H1 (cell line): ENCODE measurements at regions not wholly inside any gene's neighbourhood (a gene's known extent, or its start where the extent isn't known, plus 50 kb on each side); places are given as distances from the start of the nearest gene placed in this dataset.
A peak's percentile ranks its signal among the peaks of the same experiment; 100 is the strongest.

ENCODE experiments used
- CTCF ChIA-PET: fragments of 300-600 bp; sonication (Branson Sonifier 250); formaldehyde crosslinking; loops from one replicate; lab custom pipeline; 2021; ENCODE audit not compliant: partially characterized antibody; lab: Charles Lee
- POLR2A ChIA-PET: fragments of 300-600 bp; sonication (Branson Sonifier 250); formaldehyde crosslinking; loops from one replicate; lab custom pipeline; 2021; ENCODE audit warnings: inconsistent platforms; ENCODE audit not compliant: partially characterized antibody; lab: Charles Lee
- DNase-seq, 2 experiments: peaks; one replicate each; pipeline versions ENCODE4 v3.0.0 to v3.0.0-alpha.2; 2010 to 2022; ENCODE audit warnings: low spot score in 2 of 2, low read depth in 1 of 2, mixed read lengths in 1 of 2
- FAIRE-seq: peaks from 2 replicates; lab custom pipeline; 2011; peaks lifted over from hg19 to GRCh38; lab: Jason Lieb, UNC
- H2AFZ ChIP-seq: 2 replicates; pipeline ENCODE4 v1.8.1; 2012; ENCODE audit warnings: low read length, inconsistent platforms
- H2AK5ac ChIP-seq: 2 replicates; pipeline ENCODE4 v1.6.1; 2013; ENCODE audit warnings: low read depth, low read length
- H2BK120ac ChIP-seq: replicated peaks from 2 replicates; pipeline ENCODE3; 2013; ENCODE audit warnings: low read depth, low read length, inconsistent platforms
- H2BK12ac ChIP-seq: 2 replicates; pipeline ENCODE4 v1.6.1; 2013; ENCODE audit warnings: low read depth, low read length
- H2BK15ac ChIP-seq: 2 replicates; pipeline ENCODE4 v1.6.1; 2013; ENCODE audit warnings: low read length
- H2BK20ac ChIP-seq: 2 replicates; pipeline ENCODE4 v1.6.1; 2013; ENCODE audit warnings: low read length
- H2BK5ac ChIP-seq: 2 replicates; pipeline ENCODE4 v1.6.1; 2013; ENCODE audit warnings: low read depth, low read length
- H3K14ac ChIP-seq: 2 replicates; pipeline ENCODE4 v1.6.1; 2013; ENCODE audit warnings: inconsistent platforms; ENCODE audit not compliant: insufficient read length
- H3K18ac ChIP-seq: 2 replicates; pipeline ENCODE4 v1.6.1; 2013; ENCODE audit warnings: low read length; ENCODE audit errors: extremely low read depth
- H3K23ac ChIP-seq: 2 replicates; pipeline ENCODE4 v1.6.1; 2013; ENCODE audit warnings: inconsistent platforms; ENCODE audit not compliant: insufficient read length
- H3K23me2 ChIP-seq: 2 replicates; pipeline ENCODE4 v1.6.1; 2013; ENCODE audit warnings: low read depth, low read length
- H3K27ac ChIP-seq: 2 replicates; pipeline ENCODE4 v1.6.1; 2011; ENCODE audit warnings: low read depth, low read length, inconsistent platforms
- H3K27me3 ChIP-seq, 4 experiments: replicated peaks in 1 of 4; 1 replicate in 1 of 4; 2 replicates in 3 of 4; pipeline versions ENCODE4 v1.6.1 to v1.8.1; 2011 to 2013; ENCODE audit warnings: low read length in 3 of 4, mild to moderate bottlenecking in 3 of 4, inconsistent platforms in 2 of 4, mixed read lengths in 2 of 4, moderate library complexity in 1 of 4; ENCODE audit not compliant: control insufficient read depth in 3 of 4, insufficient read depth in 3 of 4; ENCODE audit errors: extremely low read depth in 1 of 4
- H3K36me3 ChIP-seq, 4 experiments: 2 replicates each; pipeline versions ENCODE4 v1.6.1 to v1.8.1; 2011 to 2013; ENCODE audit warnings: mild to moderate bottlenecking in 4 of 4, low read length in 3 of 4, moderate library complexity in 2 of 4, control low read depth in 1 of 4, inconsistent platforms in 1 of 4; ENCODE audit not compliant: insufficient read depth in 4 of 4, control insufficient read depth in 2 of 4
- H3K4ac ChIP-seq: replicated peaks from 2 replicates; pipeline ENCODE3; 2013; ENCODE audit warnings: low read length, low read depth, mixed read lengths, inconsistent platforms; ENCODE audit not compliant: insufficient read length
- H3K4me1 ChIP-seq, 4 experiments: replicated peaks in 1 of 4; 1 replicate in 1 of 4; 2 replicates in 3 of 4; pipeline versions ENCODE4 v1.6.1 to v1.8.1; 2011 to 2013; ENCODE audit warnings: low read length in 3 of 4, inconsistent platforms in 2 of 4, mixed read lengths in 1 of 4; ENCODE audit not compliant: insufficient read depth in 4 of 4, control insufficient read depth in 3 of 4
- H3K4me2 ChIP-seq, 2 experiments: 2 replicates each; pipeline versions ENCODE4 v1.6.1 to v1.8.1; 2011 to 2013; ENCODE audit warnings: low read depth in 2 of 2, low read length in 2 of 2, control low read depth in 1 of 2, inconsistent platforms in 1 of 2, mild to moderate bottlenecking in 1 of 2; ENCODE audit not compliant: insufficient read depth in 1 of 2
- H3K4me3 ChIP-seq, 4 experiments: fragments of 200-600, 300-600 bp in 1 of 4; sonication (generic), shearing (Covaris generic), sonication (Bioruptor Twin) in 1 of 4; 2 replicates each; pipeline versions ENCODE4 v1.5.1 to v1.8.1; 2011 to 2016; ENCODE audit warnings: low read length in 4 of 4, low read depth in 3 of 4, control low read depth in 2 of 4, inconsistent platforms in 2 of 4, mild to moderate bottlenecking in 2 of 4, mixed read lengths in 1 of 4, moderate library complexity in 1 of 4; ENCODE audit not compliant: insufficient read depth in 2 of 4; ENCODE audit errors: extremely low read depth in 1 of 4
- H3K56ac ChIP-seq: replicated peaks from 2 replicates; pipeline ENCODE3; 2013; ENCODE audit warnings: low read depth, mild to moderate bottlenecking, mixed read lengths, low read length, inconsistent platforms; ENCODE audit not compliant: insufficient read length
- H3K79me1 ChIP-seq: 2 replicates; pipeline ENCODE4 v1.6.1; 2013; ENCODE audit warnings: low read depth, low read length, control low read depth
- H3K79me2 ChIP-seq, 2 experiments: 2 replicates each; pipeline versions ENCODE4 v1.6.1 to v1.8.1; 2012 to 2013; ENCODE audit warnings: low read length in 2 of 2, mild to moderate bottlenecking in 2 of 2, inconsistent platforms in 1 of 2; ENCODE audit not compliant: insufficient read depth in 2 of 2, control insufficient read depth in 1 of 2
- H3K9ac ChIP-seq, 4 experiments: replicated peaks in 1 of 4; 1 replicate in 1 of 4; 2 replicates in 3 of 4; pipeline versions ENCODE4 v1.6.1 to v1.8.1; 2011 to 2013; ENCODE audit warnings: low read depth in 3 of 4, low read length in 3 of 4, control low read depth in 2 of 4, mild to moderate bottlenecking in 2 of 4, moderate library complexity in 2 of 4, inconsistent platforms in 1 of 4; ENCODE audit errors: extremely low read depth in 1 of 4
- H3K9me3 ChIP-seq, 2 experiments: 2 replicates each; pipeline versions ENCODE4 v1.6.1 to v1.8.1; 2012 to 2013; ENCODE audit warnings: mild to moderate bottlenecking in 2 of 2, moderate library complexity in 2 of 2, control low read depth in 1 of 2, inconsistent platforms in 1 of 2, low read depth in 1 of 2, low read length in 1 of 2, mixed read lengths in 1 of 2; ENCODE audit not compliant: insufficient read depth in 2 of 2
- H4K20me1 ChIP-seq, 2 experiments: replicated peaks in 1 of 2; 2 replicates each; pipeline versions ENCODE3 to v1.8.1; 2011 to 2013; ENCODE audit warnings: inconsistent platforms in 2 of 2, low read length in 2 of 2, mild to moderate bottlenecking in 1 of 2; ENCODE audit not compliant: insufficient read depth in 2 of 2, control insufficient read depth in 1 of 2
- H4K5ac ChIP-seq: 2 replicates; pipeline ENCODE4 v1.6.1; 2013; ENCODE audit warnings: low read length, low read depth, mixed read lengths, inconsistent platforms; ENCODE audit not compliant: insufficient read length
- H4K8ac ChIP-seq: 2 replicates; pipeline ENCODE4 v1.8.0; 2013; ENCODE audit warnings: mild to moderate bottlenecking, moderate library complexity, low read length, inconsistent platforms; ENCODE audit not compliant: insufficient read depth; ENCODE audit errors: extremely low read depth
- H4K91ac ChIP-seq: replicated peaks from 2 replicates; pipeline ENCODE3; 2013; ENCODE audit warnings: low read length, mixed read lengths, inconsistent platforms; ENCODE audit not compliant: insufficient read length
- CEBPB ChIP-seq: IDR thresholded peaks from 2 replicates; pipeline ENCODE4 v1.6.1; 2012; ENCODE audit warnings: low read depth, low read length
- WGBS, 2 experiments: shearing (Covaris generic) in 1 of 2; methylation state at CpG; one replicate each; pipeline versions ENCODE4 v1.1.6 to v1.1.7; 2013 to 2015; ENCODE audit warnings: low lambda C conversion rate in 2 of 2, mixed read lengths in 2 of 2, inconsistent platforms in 1 of 2, low coverage in 1 of 2, missing lambda C conversion rate in 1 of 2; ENCODE audit not compliant: insufficient replicate concordance in 2 of 2, insufficient coverage in 1 of 2, insufficient read length in 1 of 2; ENCODE audit errors: extremely low coverage in 1 of 2, missing lambda C conversion rate in 1 of 2; 5-methylcytosine and 5-hydroxymethylcytosine counted together

DNA sequence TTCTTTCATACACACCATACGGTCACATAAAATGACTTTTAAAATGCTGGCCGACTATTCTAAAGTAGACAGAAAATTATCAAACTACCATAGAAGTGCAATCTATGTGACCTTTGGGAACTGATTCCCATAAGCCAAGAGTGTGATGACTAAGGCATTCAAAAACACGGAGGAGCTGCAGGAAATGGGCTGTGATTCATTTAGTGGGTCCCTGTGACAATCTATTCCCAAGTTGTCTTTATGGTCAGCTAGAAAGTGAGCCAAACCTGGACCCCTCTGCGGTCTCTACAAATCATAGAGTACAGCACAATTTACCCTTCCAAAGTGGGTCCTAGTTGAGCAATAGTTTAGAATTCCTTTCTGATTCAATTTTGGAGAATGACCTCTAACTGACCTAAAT is 251.5 kb upstream of the CBLB start:
- POLR2A ChIA-PET: no interaction called here
- FAIRE-seq: no peak
- Histone ChIP-seq H3K4me1 (no peaks in the 10 kb centered on the region), H3K18ac (no peak overlapping the region), H3K36me3 (no peaks in the 10 kb centered on the region), H3K56ac (no peak overlapping the region), H2BK5ac (no peak overlapping the region), H3K79me1 (no peaks in the 10 kb centered on the region), H3K14ac (no peak overlapping the region), H3K9me3 (no peaks in the 10 kb centered on the region), H4K5ac (no peak overlapping the region), H4K20me1 (no peaks in the 10 kb centered on the region), H4K91ac (no peak overlapping the region), H2AK5ac (no peak overlapping the region), H2AFZ (0 out of 2 replicates have a peak overlapping the region, but pooled peaks have one; percentile 29), H3K27ac (no peak overlapping the region), H2BK15ac (no peak overlapping the region), H3K27me3 (no peaks in the 10 kb centered on the region), H3K79me2 (no peaks in the 10 kb centered on the region), H3K23me2 (no peaks in the 10 kb centered on the region), H3K4me2 (no peak overlapping the region), H2BK120ac (no peak overlapping the region), H2BK12ac (no peak overlapping the region), H4K8ac (no peak overlapping the region), H2BK20ac (no peak overlapping the region), H3K9ac (no peak overlapping the region), H3K4ac (no peak overlapping the region), H3K23ac (no peak overlapping the region), H3K4me3 (no peak overlapping the region)
- CTCF ChIA-PET: interaction anchor here (1.4 kb wide), 1 partner anchor 17 kb away, joined by 3 read pairs; no protein-coding TSS in a partner anchor
- DNase-seq: no peak
- WGBS, 2 experiments: 91% methylated on average over 4 of the region's 4 CpGs; no CpG with 5 or more reads in 1 of the 2 experiments
- no peak for TF ChIP-seq CEBPB
